PC-3 (cell line): ENCODE measurements at regions not wholly inside any gene's neighbourhood (a gene's known extent, or its start where the extent isn't known, plus 50 kb on each side); places are given as distances from the start of the nearest gene placed in this dataset.

Source experiments
- ATAC-seq: fragments of 200-7000 bp; cut with Tn5 transposase; 2 replicates; pipeline ENCODE4 v1.9.1; 2020; ENCODE audit warnings: mild to moderate bottlenecking, moderate library complexity
- BruUV-seq: library from RNA; stranded (reverse); fragments of 400-500 nt; replicated peaks from 2 replicates; lab custom pipeline; 2021; lab: Mats Ljungman, UMichigan
- CTCF ChIA-PET: fragments of 300-600 bp; sonication (Branson Sonifier 250); formaldehyde crosslinking; loops from one replicate; lab custom pipeline; 2022; ENCODE audit warnings: antibody characterized with exemption; lab: Charles Lee
- POLR2A ChIA-PET: fragments of 300-600 bp; sonication (Branson Sonifier 250); formaldehyde crosslinking; loops from one replicate; lab custom pipeline; 2022; ENCODE audit warnings: antibody characterized with exemption; ENCODE audit not compliant: unreplicated experiment; lab: Charles Lee
- DNase-seq: peaks from one replicate; pipeline ENCODE4 v3.0.0-alpha.2; 2015
- H2AFZ ChIP-seq: fragments of 300-600 bp; sonication (generic); 2 replicates; pipeline ENCODE4 v1.6.0; 2016; ENCODE audit warnings: antibody characterized with exemption, low read length
- H3F3A ChIP-seq: fragments of 300-600 bp; sonication (generic); one replicate; pipeline ENCODE4 v1.6.0; 2017; ENCODE audit warnings: antibody characterized with exemption, low read length, control low read depth, mild to moderate bottlenecking; ENCODE audit not compliant: unreplicated experiment
- H3K27ac ChIP-seq: fragments of 300-600 bp; sonication (generic); 2 replicates; pipeline ENCODE4 v1.5.1; 2016; ENCODE audit warnings: mild to moderate bottlenecking, low read length
- H3K27me3 ChIP-seq: fragments of 300-600 bp; sonication (generic); 2 replicates; pipeline ENCODE4 v1.6.1; 2016; ENCODE audit warnings: low read length, mixed read lengths
- H3K36me3 ChIP-seq: fragments of 300-600 bp; sonication (generic); 2 replicates; pipeline ENCODE4 v1.6.1; 2016; ENCODE audit warnings: low read depth, mixed run types, low read length, mixed read lengths
- H3K4me1 ChIP-seq: fragments of 300-600 bp; sonication (generic); 2 replicates; pipeline ENCODE4 v1.5.1; 2016; ENCODE audit warnings: low read length; ENCODE audit not compliant: insufficient read depth
- H3K4me2 ChIP-seq: fragments of 300-600 bp; sonication (generic); 2 replicates; pipeline ENCODE4 v1.6.0; 2016; ENCODE audit warnings: low read length
- H3K4me3 ChIP-seq: fragments of 300-600 bp; sonication (generic); 2 replicates; pipeline ENCODE4 v1.5.1; 2016; ENCODE audit warnings: mild to moderate bottlenecking, low read length, mixed read lengths
- H3K79me2 ChIP-seq: fragments of 300-600 bp; sonication (generic); 2 replicates; pipeline ENCODE4 v1.6.1; 2017; ENCODE audit warnings: low read length, mixed read lengths
- H3K9ac ChIP-seq: fragments of 300-600 bp; sonication (generic); 2 replicates; pipeline ENCODE4 v1.6.0; 2016; ENCODE audit warnings: mild to moderate bottlenecking, low read length
- H3K9me2 ChIP-seq: fragments of 300-600 bp; sonication (generic); replicated peaks from 2 replicates; pipeline ENCODE4 v1.6.1; 2016; ENCODE audit warnings: mixed run types, low read length, mixed read lengths
- H3K9me3 ChIP-seq: fragments of 300-600 bp; sonication (generic); 2 replicates; pipeline ENCODE4 v1.6.1; 2016; ENCODE audit warnings: low read length, mixed read lengths
- H4K20me1 ChIP-seq: fragments of 300-600 bp; sonication (generic); 2 replicates; pipeline ENCODE4 v1.6.1; 2016; ENCODE audit warnings: low read length, mixed read lengths
- CTCF ChIP-seq: fragments of 300-600 bp; sonication (generic); conservative IDR thresholded peaks from 2 replicates; pipeline ENCODE4 v1.5.1; 2017; ENCODE audit warnings: antibody characterized with exemption, low read depth, mild to moderate bottlenecking, low read length
- EZH2 ChIP-seq: fragments of 300-600 bp; sonication (generic); IDR thresholded peaks from one replicate; pipeline ENCODE4 v1.6.1; 2017; ENCODE audit warnings: antibody characterized with exemption, mild to moderate bottlenecking, low read length; ENCODE audit not compliant: unreplicated experiment
- EZH2phosphoT487 ChIP-seq: fragments of 300-600 bp; sonication (generic); IDR thresholded peaks from 2 replicates; pipeline ENCODE4 v1.6.1; 2018; ENCODE audit warnings: mild to moderate bottlenecking, antibody characterized with exemption, low read length, borderline replicate concordance
- intact Hi-C: fragments of 100-400 bp; cut with micrococcal nuclease; formaldehyde crosslinking; loops from 2 replicates; pipeline ENCODE4 v1.9.0; 2023

- Histone ChIP-seq H3K4me2 (no peak overlapping the region), H3K4me1 (0 out of 2 replicates have a peak, but pooled peaks cover 7% of the 10 kb centered on the region), H4K20me1 (no peaks in the 10 kb centered on the region), H3K4me3 (no peak overlapping the region), H3K36me3 (no peaks in the 10 kb centered on the region), H3K27me3 (peaks cover 35% of the 10 kb centered on the region; the same call in 1 of the 2 replicates), H3F3A (no peaks in the 10 kb centered on the region), H3K9ac (no peak overlapping the region), H3K9me3 (no peaks in the 10 kb centered on the region), H3K27ac (no peak overlapping the region), H2AFZ (no peak overlapping the region), H3K79me2 (no peaks in the 10 kb centered on the region), H3K9me2 (no peaks in the 10 kb centered on the region)
- intact Hi-C loops = no loop called here
- no peak for ATAC-seq
- no TSS peak for BruUV-seq
- no peak for TF ChIP-seq EZH2
- TF ChIP-seq EZH2phosphoT487 = no peak
- no peak for TF ChIP-seq CTCF
- DNase-seq = no peak
- POLR2A ChIA-PET = no interaction called here
- CTCF ChIA-PET = no interaction called here
These were observed 234.2 kb downstream of the CDH11 start for GRCh38 chr16:64887651-64888050.

GRCh38 chr16:64882078-64882784 is 239.6 kb downstream of the CDH11 start:
- Histone ChIP-seq H3K4me1 (no peaks in the 10 kb centered on the region), H3K79me2 (no peaks in the 10 kb centered on the region), H2AFZ (no peak overlapping the region), H3K9ac (no peak overlapping the region), H3F3A (no peaks in the 10 kb centered on the region), H4K20me1 (no peaks in the 10 kb centered on the region), H3K9me2 (no peaks in the 10 kb centered on the region), H3K27me3 (peaks cover 16% of the 10 kb centered on the region; the same call in 1 of the 2 replicates), H3K36me3 (no peaks in the 10 kb centered on the region), H3K27ac (no peak overlapping the region), H3K9me3 (no peaks in the 10 kb centered on the region), H3K4me2 (no peak overlapping the region), H3K4me3 (no peak overlapping the region)
- ChIA-PET CTCF (no interaction called here), POLR2A (no interaction called here)
- no TSS peak for BruUV-seq
- ATAC-seq (no peak), DNase-seq (no peak)
- TF ChIP-seq EZH2 = no peak
- no peak for TF ChIP-seq EZH2phosphoT487
- intact Hi-C loops = no loop called here

GRCh38 chr16:64880994-64881393 is 240.9 kb downstream of the CDH11 start:
- intact Hi-C loops = no loop called here
- no TSS peak for BruUV-seq
- POLR2A ChIA-PET = no interaction called here

More at GRCh38 chr16:64880994-64881393, 240.9 kb downstream of the CDH11 start:
- Histone ChIP-seq H3K4me2 (no peak overlapping the region), H3K4me3 (no peak overlapping the region), H3K27ac (no peak overlapping the region), H2AFZ (no peak overlapping the region), H4K20me1 (no peaks in the 10 kb centered on the region), H3K9me2 (no peaks in the 10 kb centered on the region), H3K27me3 (peaks cover 10% of the 10 kb centered on the region; the same call in 1 of the 2 replicates), H3K4me1 (no peaks in the 10 kb centered on the region), H3K9me3 (no peaks in the 10 kb centered on the region), H3K9ac (no peak overlapping the region), H3F3A (no peaks in the 10 kb centered on the region), H3K79me2 (no peaks in the 10 kb centered on the region), H3K36me3 (no peaks in the 10 kb centered on the region)
- TF ChIP-seq EZH2 (no peak), CTCF (no peak), EZH2phosphoT487 (no peak)
- CTCF ChIA-PET = no interaction called here
- no peak for DNase-seq
- ATAC-seq = no peak
